Limb (tissue), 2 donors: ENCODE measurements at regions not wholly inside any gene's neighbourhood (a gene's known extent, or its start where the extent isn't known, plus 50 kb on each side); places are given as distances from the start of the nearest gene placed in this dataset.

ENCODE experiments used
- DNase-seq, 2 donors: peaks; one replicate each; pipeline ENCODE4 v3.0.0-alpha.2; 2016; ENCODE audit errors: extremely low spot score in 2 of 2

- no peak for DNase-seq
These were observed 275.9 kb downstream of the CDCA7 start for GRCh38 chr2:173630425-173631126.

- peak; percentile 43 to 76 for DNase-seq
These were observed 276.4 kb downstream of the CDCA7 start for GRCh38 chr2:173631127-173631460.

- no peak for DNase-seq
These were observed 289.5 kb downstream of the CDCA7 start for GRCh38 chr2:173644146-173644545.

GRCh38 chr2:173647681-173648311 is 293.1 kb downstream of the CDCA7 start:
- DNase-seq, result no peak

GRCh38 chr2:173648816-173649215 is 294.1 kb downstream of the CDCA7 start:
- DNase-seq, result no peak

GRCh38 chr2:173649527-173650219 is 295.0 kb downstream of the CDCA7 start:
- DNase-seq, result no peak

- no peak for DNase-seq
These were observed 297.2 kb downstream of the CDCA7 start for GRCh38 chr2:173651891-173652290.

- DNase-seq, result no peak
These were observed 297.6 kb downstream of the CDCA7 start for GRCh38 chr2:173652311-173652710.

- DNase-seq, result no peak
These were observed 298.2 kb downstream of the CDCA7 start for GRCh38 chr2:173652767-173653431.

GRCh38 chr2:173653432-173653805 is 298.7 kb downstream of the CDCA7 start:
- no peak for DNase-seq

GRCh38 chr2:173654161-173654895 is 299.7 kb downstream of the CDCA7 start:
- no peak for DNase-seq

- no peak for DNase-seq
These were observed 300.2 kb downstream of the CDCA7 start for GRCh38 chr2:173654896-173655265.

GRCh38 chr2:173656086-173656485 is 301.4 kb downstream of the CDCA7 start:
- DNase-seq, result no peak

GRCh38 chr2:173657996-173658717 is 303.5 kb downstream of the CDCA7 start:
- no peak for DNase-seq

- DNase-seq, result no peak
These were observed 304.3 kb downstream of the CDCA7 start for GRCh38 chr2:173658946-173659371.

- DNase-seq, result no peak
These were observed 304.8 kb downstream of the CDCA7 start for GRCh38 chr2:173659509-173659908.

- no peak for DNase-seq
These were observed 303.6 kb downstream of the SP3 start for GRCh38 chr2:173661586-173661985.

- no peak for DNase-seq
These were observed 301.8 kb downstream of the SP3 start for GRCh38 chr2:173663353-173663752.

- no peak for DNase-seq
These were observed 301.2 kb downstream of the SP3 start for GRCh38 chr2:173663835-173664512.

- DNase-seq, result no peak
These were observed 300.7 kb downstream of the SP3 start for GRCh38 chr2:173664513-173664910.
